Neural cell (in vitro differentiated cells): ENCODE measurements at regions not wholly inside any gene's neighbourhood (a gene's known extent, or its start where the extent isn't known, plus 50 kb on each side); places are given as distances from the start of the nearest gene placed in this dataset.

Experiments used
- H2AFZ ChIP-seq: fragments of 200-600, 300-800 bp; sonication (generic), shearing (Covaris generic); 2 replicates; pipeline ENCODE4 v1.6.0; 2014; ENCODE audit warnings: low read depth, mild to moderate bottlenecking, antibody characterized with exemption, low read length, moderate library complexity
- H3F3A ChIP-seq: fragments of 200-600 bp; shearing (Covaris generic); 2 replicates; pipeline ENCODE4 v1.6.1; 2016; ENCODE audit warnings: mild to moderate bottlenecking, moderate library complexity, mixed read lengths, antibody characterized with exemption, low read length; ENCODE audit not compliant: insufficient read depth, poor library complexity, severe bottlenecking
- H3K27ac ChIP-seq: fragments of 200-600, 300-800 bp; sonication (generic), shearing (Covaris generic); 2 replicates; pipeline ENCODE4 v1.5.1; 2014; ENCODE audit warnings: mild to moderate bottlenecking, low read length, moderate library complexity
- H3K27me3 ChIP-seq: fragments of 300-800, 200-600 bp; sonication (generic), shearing (Covaris generic); 2 replicates; pipeline ENCODE4 v1.6.0; 2014; ENCODE audit warnings: mild to moderate bottlenecking, low read depth, low read length, moderate library complexity; ENCODE audit not compliant: insufficient read depth
- H3K36me3 ChIP-seq: fragments of 300-800, 200-600 bp; sonication (generic), shearing (Covaris generic); 2 replicates; pipeline ENCODE4 v1.5.1; 2014; ENCODE audit warnings: mild to moderate bottlenecking, antibody characterized with exemption, low read length, moderate library complexity; ENCODE audit not compliant: insufficient read depth
- H3K4me2 ChIP-seq: fragments of 300-800, 200-600 bp; sonication (generic), shearing (Covaris generic); 2 replicates; pipeline ENCODE4 v1.6.0; 2014; ENCODE audit warnings: mild to moderate bottlenecking, low read length
- H3K4me3 ChIP-seq: fragments of 300-800, 200-600 bp; sonication (generic), shearing (Covaris generic); 2 replicates; pipeline ENCODE4 v1.5.1; 2014; ENCODE audit warnings: mild to moderate bottlenecking, low read length, moderate library complexity
- H3K79me2 ChIP-seq: fragments of 200-600 bp; shearing (Covaris generic); replicated peaks from 2 replicates; pipeline ENCODE4 v1.6.0; 2014; ENCODE audit warnings: mild to moderate bottlenecking, low read length, moderate library complexity; ENCODE audit not compliant: insufficient read depth
- H3K9ac ChIP-seq: fragments of 300-800, 200-600 bp; sonication (generic), shearing (Covaris generic); 2 replicates; pipeline ENCODE4 v1.6.1; 2016; ENCODE audit warnings: mild to moderate bottlenecking, low read length, mixed read lengths
- H3K9me2 ChIP-seq: fragments of 200-600 bp; shearing (Covaris generic); 2 replicates; pipeline ENCODE4 v1.6.1; 2016; ENCODE audit warnings: mild to moderate bottlenecking, low read length, mixed read lengths; ENCODE audit not compliant: insufficient read depth
- H3K9me3 ChIP-seq: fragments of 200-600, 300-800 bp; sonication (generic), shearing (Covaris generic); 2 replicates; pipeline ENCODE4 v1.6.1; 2016; ENCODE audit warnings: mild to moderate bottlenecking, mixed run types, low read length, moderate library complexity, mixed read lengths
- H4K20me1 ChIP-seq: fragments of 200-600 bp; shearing (Covaris generic); 2 replicates; pipeline ENCODE4 v1.6.1; 2016; ENCODE audit warnings: mild to moderate bottlenecking, mixed run types; ENCODE audit not compliant: insufficient read depth
- EP300 ChIP-seq: fragments of 450-650 bp; conservative IDR thresholded peaks from 2 replicates; pipeline ENCODE4 v1.6.1; 2014; ENCODE audit warnings: antibody characterized with exemption, mild to moderate bottlenecking, moderate library complexity; ENCODE audit not compliant: poor library complexity, severe bottlenecking
- EZH2 ChIP-seq: fragments of 200-600, 300-800 bp; shearing (Covaris generic), sonication (generic); IDR thresholded peaks from 2 replicates; pipeline ENCODE4 v1.6.1; 2014; ENCODE audit warnings: antibody characterized with exemption, low read length, borderline replicate concordance, mild to moderate bottlenecking; ENCODE audit not compliant: insufficient read depth, poor library complexity, severe bottlenecking
- MXI1 ChIP-seq: fragments of 450-650 bp; conservative IDR thresholded peaks from 2 replicates; pipeline ENCODE4 v1.6.1; 2014; ENCODE audit warnings: antibody characterized with exemption, mild to moderate bottlenecking; ENCODE audit not compliant: poor library complexity, severe bottlenecking
- POLR2AphosphoS5 ChIP-seq: IDR thresholded peaks from 2 replicates; pipeline ENCODE4 v1.6.1; 2012
- RAD21 ChIP-seq: fragments of 450-650 bp; conservative IDR thresholded peaks from 2 replicates; pipeline ENCODE4 v1.6.1; 2014; ENCODE audit warnings: antibody characterized with exemption, mild to moderate bottlenecking, moderate library complexity
- SMC3 ChIP-seq: fragments of 450-650 bp; conservative IDR thresholded peaks from 2 replicates; pipeline ENCODE4 v1.6.1; 2014; ENCODE audit warnings: antibody characterized with exemption, mild to moderate bottlenecking, moderate library complexity; ENCODE audit not compliant: poor library complexity
- TAF1 ChIP-seq: IDR thresholded peaks from 2 replicates; pipeline ENCODE4 v1.6.1; 2012; ENCODE audit warnings: low read depth
- TF ChIP-seq, protein P1 (sequence below): fragments of 450-650 bp; IDR thresholded peaks from 2 replicates; pipeline ENCODE4 v1.5.1; 2014; ENCODE audit warnings: antibody characterized with exemption, mild to moderate bottlenecking, moderate library complexity; ENCODE audit not compliant: poor library complexity, severe bottlenecking
- TF ChIP-seq, protein P2 (sequence below): IDR thresholded peaks from 2 replicates; pipeline ENCODE4 v1.6.1; 2012; ENCODE audit warnings: borderline replicate concordance

DNA sequence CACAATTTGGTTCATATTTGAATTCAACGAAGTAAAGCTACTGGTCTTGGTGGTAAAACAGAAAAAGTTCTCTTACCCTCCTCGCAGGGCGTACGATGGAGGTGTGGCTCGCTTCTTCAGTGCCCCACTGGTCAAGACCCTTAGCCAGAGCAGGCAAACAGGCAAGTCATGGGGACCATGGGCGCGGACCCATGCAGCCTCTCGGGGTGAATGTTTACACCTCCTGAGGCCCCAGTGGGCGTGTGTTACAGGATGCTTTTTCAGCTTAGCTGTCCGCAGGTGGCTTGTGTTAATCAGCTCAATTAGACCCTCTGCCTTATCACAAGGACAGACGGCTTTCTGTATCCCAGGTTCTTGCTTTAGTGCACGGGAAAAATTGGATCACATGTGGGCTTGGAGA lies 991.8 kb downstream of the GBE1 start:
- no peaks in the 10 kb centered on the region for H3K9me2 ChIP-seq
- H3K27me3 ChIP-seq, result no peaks in the 10 kb centered on the region
- H3K9me3 ChIP-seq, result no peaks in the 10 kb centered on the region
- no peak overlapping the region for H2AFZ ChIP-seq
- H3K9ac ChIP-seq, result no peak overlapping the region
- H3K36me3 ChIP-seq, result no peaks in the 10 kb centered on the region
- no peaks in the 10 kb centered on the region for H3F3A ChIP-seq
- TF ChIP-seq, protein P1, sequence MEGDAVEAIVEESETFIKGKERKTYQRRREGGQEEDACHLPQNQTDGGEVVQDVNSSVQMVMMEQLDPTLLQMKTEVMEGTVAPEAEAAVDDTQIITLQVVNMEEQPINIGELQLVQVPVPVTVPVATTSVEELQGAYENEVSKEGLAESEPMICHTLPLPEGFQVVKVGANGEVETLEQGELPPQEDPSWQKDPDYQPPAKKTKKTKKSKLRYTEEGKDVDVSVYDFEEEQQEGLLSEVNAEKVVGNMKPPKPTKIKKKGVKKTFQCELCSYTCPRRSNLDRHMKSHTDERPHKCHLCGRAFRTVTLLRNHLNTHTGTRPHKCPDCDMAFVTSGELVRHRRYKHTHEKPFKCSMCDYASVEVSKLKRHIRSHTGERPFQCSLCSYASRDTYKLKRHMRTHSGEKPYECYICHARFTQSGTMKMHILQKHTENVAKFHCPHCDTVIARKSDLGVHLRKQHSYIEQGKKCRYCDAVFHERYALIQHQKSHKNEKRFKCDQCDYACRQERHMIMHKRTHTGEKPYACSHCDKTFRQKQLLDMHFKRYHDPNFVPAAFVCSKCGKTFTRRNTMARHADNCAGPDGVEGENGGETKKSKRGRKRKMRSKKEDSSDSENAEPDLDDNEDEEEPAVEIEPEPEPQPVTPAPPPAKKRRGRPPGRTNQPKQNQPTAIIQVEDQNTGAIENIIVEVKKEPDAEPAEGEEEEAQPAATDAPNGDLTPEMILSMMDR, result no peak
- TF ChIP-seq MXI1, result no peak
- TF ChIP-seq EZH2, result no peak
- TF ChIP-seq SMC3, result no peak
- TF ChIP-seq POLR2AphosphoS5, result no peak
- no peak for TF ChIP-seq RAD21
- no peak for TF ChIP-seq EP300
- no peak for TF ChIP-seq TAF1
- TF ChIP-seq, protein P2, sequence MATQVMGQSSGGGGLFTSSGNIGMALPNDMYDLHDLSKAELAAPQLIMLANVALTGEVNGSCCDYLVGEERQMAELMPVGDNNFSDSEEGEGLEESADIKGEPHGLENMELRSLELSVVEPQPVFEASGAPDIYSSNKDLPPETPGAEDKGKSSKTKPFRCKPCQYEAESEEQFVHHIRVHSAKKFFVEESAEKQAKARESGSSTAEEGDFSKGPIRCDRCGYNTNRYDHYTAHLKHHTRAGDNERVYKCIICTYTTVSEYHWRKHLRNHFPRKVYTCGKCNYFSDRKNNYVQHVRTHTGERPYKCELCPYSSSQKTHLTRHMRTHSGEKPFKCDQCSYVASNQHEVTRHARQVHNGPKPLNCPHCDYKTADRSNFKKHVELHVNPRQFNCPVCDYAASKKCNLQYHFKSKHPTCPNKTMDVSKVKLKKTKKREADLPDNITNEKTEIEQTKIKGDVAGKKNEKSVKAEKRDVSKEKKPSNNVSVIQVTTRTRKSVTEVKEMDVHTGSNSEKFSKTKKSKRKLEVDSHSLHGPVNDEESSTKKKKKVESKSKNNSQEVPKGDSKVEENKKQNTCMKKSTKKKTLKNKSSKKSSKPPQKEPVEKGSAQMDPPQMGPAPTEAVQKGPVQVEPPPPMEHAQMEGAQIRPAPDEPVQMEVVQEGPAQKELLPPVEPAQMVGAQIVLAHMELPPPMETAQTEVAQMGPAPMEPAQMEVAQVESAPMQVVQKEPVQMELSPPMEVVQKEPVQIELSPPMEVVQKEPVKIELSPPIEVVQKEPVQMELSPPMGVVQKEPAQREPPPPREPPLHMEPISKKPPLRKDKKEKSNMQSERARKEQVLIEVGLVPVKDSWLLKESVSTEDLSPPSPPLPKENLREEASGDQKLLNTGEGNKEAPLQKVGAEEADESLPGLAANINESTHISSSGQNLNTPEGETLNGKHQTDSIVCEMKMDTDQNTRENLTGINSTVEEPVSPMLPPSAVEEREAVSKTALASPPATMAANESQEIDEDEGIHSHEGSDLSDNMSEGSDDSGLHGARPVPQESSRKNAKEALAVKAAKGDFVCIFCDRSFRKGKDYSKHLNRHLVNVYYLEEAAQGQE, result no peak
- no peak overlapping the region for H3K4me2 ChIP-seq
- H3K27ac ChIP-seq, result no peak overlapping the region
- H3K4me3 ChIP-seq, result no peak overlapping the region
- no peaks in the 10 kb centered on the region for H3K79me2 ChIP-seq
- H4K20me1 ChIP-seq, result no peaks in the 10 kb centered on the region

DNA sequence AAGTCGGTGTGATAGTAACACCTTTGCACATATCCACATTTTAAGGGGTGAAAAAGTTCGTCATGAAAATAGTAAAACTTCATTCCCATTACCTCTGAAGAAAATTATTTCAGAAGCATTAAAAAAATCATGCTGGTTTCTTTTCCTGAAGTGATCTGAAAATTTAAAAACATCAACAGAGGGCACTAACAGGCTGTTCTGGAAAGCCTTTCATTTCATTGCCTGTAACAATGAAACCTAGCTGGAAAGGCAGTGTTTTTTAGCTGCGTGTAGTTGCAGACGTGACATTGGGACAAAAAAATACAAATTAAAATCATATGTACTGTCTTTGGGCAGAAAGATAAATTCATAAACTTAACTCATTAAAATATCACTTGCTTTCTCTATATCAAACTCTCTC lies 993.8 kb downstream of the GBE1 start:
- Histone ChIP-seq H3K27me3 (no peaks in the 10 kb centered on the region), H2AFZ (no peak overlapping the region)

More for the DNA sequence above, 993.8 kb downstream of the GBE1 start:
- H3K27ac ChIP-seq, result no peak overlapping the region
- no peak overlapping the region for H3K9ac ChIP-seq
- no peaks in the 10 kb centered on the region for H4K20me1 ChIP-seq
- no peaks in the 10 kb centered on the region for H3K9me3 ChIP-seq
- H3K9me2 ChIP-seq, result no peaks in the 10 kb centered on the region
- no peaks in the 10 kb centered on the region for H3F3A ChIP-seq
- no peak overlapping the region for H3K4me2 ChIP-seq
- TF ChIP-seq, protein P2, result no peak
- TF ChIP-seq SMC3 (peak; percentile 52), MXI1 (no peak), EP300 (no peak), EZH2 (no peak), POLR2AphosphoS5 (no peak), TAF1 (no peak), RAD21 (peak; percentile 67)
- TF ChIP-seq, protein P1, result peak; percentile 59
- H3K36me3 ChIP-seq, result no peaks in the 10 kb centered on the region
- H3K79me2 ChIP-seq, result no peaks in the 10 kb centered on the region
- no peak overlapping the region for H3K4me3 ChIP-seq
